RWPE2 (cell line): ENCODE measurements at regions not wholly inside any gene's neighbourhood (a gene's known extent, or its start where the extent isn't known, plus 50 kb on each side); places are given as distances from the start of the nearest gene placed in this dataset.
A peak's percentile ranks its signal among the peaks of the same experiment; 100 is the strongest.

Experiments used
- ATAC-seq: fragments of 200-7000 bp; cut with Tn5 transposase; 3 replicates; pipeline ENCODE4 v1.9.1; 2021; ENCODE audit warnings: low read depth
- DNase-seq: peaks from one replicate; pipeline ENCODE4 v3.0.0-alpha.2; 2020; ENCODE audit warnings: low spot score
- H3K27ac ChIP-seq: fragments of 450-650 bp; 2 replicates; pipeline ENCODE4 v1.5.1; 2017; ENCODE audit warnings: mild to moderate bottlenecking; ENCODE audit not compliant: poor library complexity, severe bottlenecking
- H3K27me3 ChIP-seq: fragments of 250-450 bp; sonication (Bioruptor Pico); 2 replicates; pipeline ENCODE4 v1.5.1; 2021; ENCODE audit warnings: mild to moderate bottlenecking, moderate library complexity; ENCODE audit not compliant: insufficient read depth, poor library complexity, severe bottlenecking
- H3K36me3 ChIP-seq: fragments of 250-450 bp; sonication (Bioruptor Pico); 2 replicates; pipeline ENCODE4 v1.5.1; 2020; ENCODE audit warnings: low read depth, mild to moderate bottlenecking, moderate library complexity
- H3K4me1 ChIP-seq: fragments of 250-450 bp; sonication (Bioruptor Pico); 2 replicates; pipeline ENCODE4 v1.5.1; 2021; ENCODE audit warnings: mild to moderate bottlenecking, moderate library complexity; ENCODE audit not compliant: insufficient read depth, poor library complexity, severe bottlenecking
- H3K4me3 ChIP-seq: fragments of 250-450 bp; sonication (Bioruptor Pico); 2 replicates; pipeline ENCODE4 v1.5.1; 2021; ENCODE audit warnings: mild to moderate bottlenecking, moderate library complexity; ENCODE audit not compliant: severe bottlenecking
- H3K9me3 ChIP-seq: fragments of 250-450 bp; sonication (Bioruptor Pico); 2 replicates; pipeline ENCODE4 v1.5.1; 2021; ENCODE audit warnings: mild to moderate bottlenecking, moderate library complexity; ENCODE audit not compliant: severe bottlenecking
- TF ChIP-seq, protein P1 (sequence below): fragments of 450-650 bp; IDR thresholded peaks from one replicate; pipeline ENCODE4 v1.5.1; 2017; ENCODE audit warnings: mild to moderate bottlenecking, moderate library complexity; ENCODE audit not compliant: poor library complexity, severe bottlenecking

DNA sequence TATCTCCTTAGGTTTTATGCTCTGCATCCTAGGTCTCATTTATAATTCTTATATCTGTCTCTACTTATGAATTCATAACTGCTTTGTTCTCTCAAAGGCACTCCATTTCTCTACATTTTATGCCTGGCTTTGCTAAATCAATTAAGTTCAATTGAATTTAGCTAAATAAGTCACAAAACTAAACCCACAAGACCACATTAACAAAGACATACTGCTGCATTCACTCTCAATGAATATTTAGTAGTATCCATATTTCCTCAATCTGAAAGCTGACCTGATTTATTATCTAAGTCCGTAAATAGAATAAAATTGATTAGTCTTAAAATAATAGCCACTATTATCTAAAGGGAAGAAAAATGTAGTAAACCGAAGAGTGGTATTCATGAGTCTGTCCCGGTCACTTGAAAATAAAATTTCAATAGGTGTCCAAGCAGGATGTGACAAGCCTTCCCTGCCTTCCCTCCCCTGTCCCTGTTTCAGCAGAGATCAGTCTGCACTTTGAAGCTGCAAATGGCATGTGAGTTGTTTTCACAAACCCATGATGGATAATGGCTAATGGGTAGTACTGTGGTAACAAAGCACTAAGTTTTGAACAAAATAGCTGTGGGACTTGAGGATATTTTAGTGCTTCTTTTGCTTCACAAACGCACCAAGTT, 295.0 kb upstream of the NCAM2 start:
- ATAC-seq (no peak), DNase-seq (no peak)
- no peaks in the 10 kb centered on the region for H3K36me3 ChIP-seq
- H3K9me3 ChIP-seq = no peaks in the 10 kb centered on the region
- no peaks in the 10 kb centered on the region for H3K4me1 ChIP-seq
- H3K27me3 ChIP-seq = peaks cover 6% of the 10 kb centered on the region
- no peak overlapping the region for H3K27ac ChIP-seq
- no peak overlapping the region for H3K4me3 ChIP-seq
- TF ChIP-seq, protein P1, sequence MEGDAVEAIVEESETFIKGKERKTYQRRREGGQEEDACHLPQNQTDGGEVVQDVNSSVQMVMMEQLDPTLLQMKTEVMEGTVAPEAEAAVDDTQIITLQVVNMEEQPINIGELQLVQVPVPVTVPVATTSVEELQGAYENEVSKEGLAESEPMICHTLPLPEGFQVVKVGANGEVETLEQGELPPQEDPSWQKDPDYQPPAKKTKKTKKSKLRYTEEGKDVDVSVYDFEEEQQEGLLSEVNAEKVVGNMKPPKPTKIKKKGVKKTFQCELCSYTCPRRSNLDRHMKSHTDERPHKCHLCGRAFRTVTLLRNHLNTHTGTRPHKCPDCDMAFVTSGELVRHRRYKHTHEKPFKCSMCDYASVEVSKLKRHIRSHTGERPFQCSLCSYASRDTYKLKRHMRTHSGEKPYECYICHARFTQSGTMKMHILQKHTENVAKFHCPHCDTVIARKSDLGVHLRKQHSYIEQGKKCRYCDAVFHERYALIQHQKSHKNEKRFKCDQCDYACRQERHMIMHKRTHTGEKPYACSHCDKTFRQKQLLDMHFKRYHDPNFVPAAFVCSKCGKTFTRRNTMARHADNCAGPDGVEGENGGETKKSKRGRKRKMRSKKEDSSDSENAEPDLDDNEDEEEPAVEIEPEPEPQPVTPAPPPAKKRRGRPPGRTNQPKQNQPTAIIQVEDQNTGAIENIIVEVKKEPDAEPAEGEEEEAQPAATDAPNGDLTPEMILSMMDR = no peak

DNA sequence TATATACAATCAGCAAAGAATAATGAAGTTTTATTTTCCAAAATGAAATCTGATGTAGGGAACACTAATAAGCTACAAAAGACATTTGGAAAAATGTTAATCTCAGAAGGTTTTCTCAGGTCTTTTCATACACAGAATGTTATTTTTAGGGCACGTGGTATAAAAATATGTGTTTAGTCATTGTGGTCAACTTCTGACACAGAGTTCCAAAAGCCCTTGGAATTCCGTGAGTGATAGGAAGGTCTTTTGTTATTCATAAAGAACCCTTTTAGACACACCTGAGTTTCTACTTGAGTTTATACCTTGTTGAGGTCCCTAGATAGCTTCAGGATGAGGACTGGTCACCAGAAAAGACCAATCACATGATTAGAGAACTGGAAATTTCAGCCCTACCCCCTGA, 277.6 kb upstream of the NCAM2 start:
- Histone ChIP-seq H3K27me3 (no peaks in the 10 kb centered on the region), H3K9me3 (no peaks in the 10 kb centered on the region), H3K36me3 (no peaks in the 10 kb centered on the region), H3K4me3 (no peak overlapping the region), H3K27ac (no peak overlapping the region), H3K4me1 (peaks cover 11% of the 10 kb centered on the region)
- TF ChIP-seq, protein P1 = no peak
- ATAC-seq (peak; percentile 96), DNase-seq (no peak)

DNA sequence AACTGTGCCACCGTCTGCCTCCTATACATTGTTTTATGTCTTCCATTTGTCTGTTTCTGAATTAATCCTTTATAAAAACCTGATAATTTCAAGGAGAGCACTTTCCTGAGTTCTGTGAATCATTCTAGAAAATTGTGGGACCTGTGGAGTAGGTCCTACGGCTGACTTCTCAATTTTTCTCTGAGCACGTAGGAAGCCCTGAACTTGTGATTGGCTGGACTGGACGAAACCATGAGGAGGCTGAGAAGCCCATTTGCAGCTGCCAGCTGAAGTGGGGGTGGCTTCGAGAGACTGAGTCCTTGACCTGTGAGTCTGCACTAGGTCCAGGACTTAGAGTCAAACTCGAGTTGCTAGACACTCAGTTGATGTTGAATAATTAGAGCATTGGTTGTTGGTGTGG, 277.1 kb upstream of the NCAM2 start:
- H3K27me3 ChIP-seq = no peaks in the 10 kb centered on the region
- no peaks in the 10 kb centered on the region for H3K9me3 ChIP-seq
- DNase-seq (no peak), ATAC-seq (peak; percentile 38; the same call in 1 of the 3 replicates)
- H3K36me3 ChIP-seq = no peaks in the 10 kb centered on the region
- peaks cover 11% of the 10 kb centered on the region for H3K4me1 ChIP-seq
- no peak overlapping the region for H3K4me3 ChIP-seq
- TF ChIP-seq, protein P1 = no peak
- no peak overlapping the region for H3K27ac ChIP-seq

DNA sequence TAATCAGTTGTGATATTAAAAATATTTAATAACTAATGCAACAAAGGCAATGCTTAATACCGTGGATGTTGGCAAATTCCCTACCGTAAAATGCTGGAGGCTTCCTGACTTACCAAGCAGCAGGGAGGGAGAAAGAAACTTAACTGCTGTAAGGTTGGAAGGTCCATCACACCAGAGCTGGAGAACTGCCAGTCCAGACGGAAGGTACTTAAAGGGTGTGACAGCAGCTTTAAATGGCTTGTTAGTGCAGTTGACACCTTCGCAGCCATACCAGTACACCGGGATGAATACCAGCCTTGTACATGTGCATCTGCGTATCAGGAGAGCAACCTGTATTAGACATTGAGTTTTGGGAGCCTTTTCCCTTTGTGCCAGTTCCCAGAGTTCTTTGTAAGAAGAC, 269.5 kb upstream of the NCAM2 start:
- H3K9me3 ChIP-seq = no peaks in the 10 kb centered on the region
- no peaks in the 10 kb centered on the region for H3K36me3 ChIP-seq
- H3K4me3 ChIP-seq = no peak overlapping the region
- H3K27me3 ChIP-seq = no peaks in the 10 kb centered on the region
- TF ChIP-seq, protein P1 = no peak
- no peak overlapping the region for H3K27ac ChIP-seq
- no peak for ATAC-seq
- no peaks in the 10 kb centered on the region for H3K4me1 ChIP-seq
- no peak for DNase-seq

DNA sequence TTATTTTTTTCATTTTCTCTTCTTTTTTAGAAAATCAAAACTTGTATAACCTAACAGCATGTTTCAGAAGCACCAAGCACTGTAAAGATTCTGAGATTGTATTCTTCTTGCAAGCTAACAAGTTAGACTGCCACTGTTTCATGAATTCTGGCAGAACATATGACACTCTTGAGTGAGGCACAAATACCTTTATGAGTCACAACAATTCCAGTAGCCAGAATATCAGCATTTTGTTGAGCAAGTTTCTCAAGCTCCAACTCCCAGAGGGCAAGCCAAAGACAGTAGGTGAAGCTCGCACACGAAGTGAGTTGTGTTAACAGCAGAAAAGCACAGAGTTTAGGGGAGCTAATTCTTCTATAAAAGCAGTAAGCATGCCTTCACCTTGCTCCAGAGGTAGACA, 268.8 kb upstream of the NCAM2 start:
- H3K27me3 ChIP-seq = no peaks in the 10 kb centered on the region
- no peaks in the 10 kb centered on the region for H3K36me3 ChIP-seq
- H3K27ac ChIP-seq = no peak overlapping the region
- no peak for DNase-seq
- peak; percentile 21; the same call in 1 of the 3 replicates for ATAC-seq
- no peaks in the 10 kb centered on the region for H3K9me3 ChIP-seq
- TF ChIP-seq, protein P1 = no peak
- no peaks in the 10 kb centered on the region for H3K4me1 ChIP-seq
- H3K4me3 ChIP-seq = no peak overlapping the region
